ENCODE measurements at regions not wholly inside any gene's neighbourhood (a gene's known extent, or its start where the extent isn't known, plus 50 kb on each side); places are given as distances from the start of the nearest gene placed in this dataset.

DNA sequence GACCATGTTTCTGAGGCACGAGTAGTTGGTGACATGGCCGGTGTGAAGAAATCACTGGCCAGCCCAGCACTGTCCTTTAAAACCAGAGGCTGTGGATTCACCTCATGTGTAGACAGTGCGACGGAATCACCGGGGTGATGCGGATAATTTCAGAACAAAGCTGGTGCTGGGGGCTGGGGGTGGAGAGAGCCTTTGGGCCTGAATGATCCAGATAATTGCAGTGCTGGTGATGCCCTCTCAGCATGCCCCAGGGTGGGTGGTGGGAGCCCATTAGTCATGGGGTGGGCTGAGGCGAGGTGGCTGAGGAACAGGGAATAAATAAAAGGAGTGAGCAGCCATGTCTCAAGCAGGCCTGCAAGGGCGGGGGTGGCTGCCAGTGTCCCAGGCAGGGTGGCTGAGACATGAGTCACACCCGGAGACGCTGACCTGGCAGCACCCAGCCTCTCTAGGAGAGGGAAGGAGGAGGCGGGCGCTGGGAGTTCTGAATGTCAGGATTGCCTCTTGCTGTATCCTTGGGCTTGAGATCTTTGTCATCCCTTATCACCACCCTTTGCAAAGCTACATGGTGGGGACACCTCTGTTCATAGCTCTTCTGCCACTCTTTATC lies 61.1 kb upstream of the KCNK12 start:
- TF ChIP-seq EZH2phosphoT487 (IDR thresholded peaks at IDR 0.05; ENCODE audit: borderline replicate concordance, low read length): no peak
- TF ChIP-seq, protein P1, sequence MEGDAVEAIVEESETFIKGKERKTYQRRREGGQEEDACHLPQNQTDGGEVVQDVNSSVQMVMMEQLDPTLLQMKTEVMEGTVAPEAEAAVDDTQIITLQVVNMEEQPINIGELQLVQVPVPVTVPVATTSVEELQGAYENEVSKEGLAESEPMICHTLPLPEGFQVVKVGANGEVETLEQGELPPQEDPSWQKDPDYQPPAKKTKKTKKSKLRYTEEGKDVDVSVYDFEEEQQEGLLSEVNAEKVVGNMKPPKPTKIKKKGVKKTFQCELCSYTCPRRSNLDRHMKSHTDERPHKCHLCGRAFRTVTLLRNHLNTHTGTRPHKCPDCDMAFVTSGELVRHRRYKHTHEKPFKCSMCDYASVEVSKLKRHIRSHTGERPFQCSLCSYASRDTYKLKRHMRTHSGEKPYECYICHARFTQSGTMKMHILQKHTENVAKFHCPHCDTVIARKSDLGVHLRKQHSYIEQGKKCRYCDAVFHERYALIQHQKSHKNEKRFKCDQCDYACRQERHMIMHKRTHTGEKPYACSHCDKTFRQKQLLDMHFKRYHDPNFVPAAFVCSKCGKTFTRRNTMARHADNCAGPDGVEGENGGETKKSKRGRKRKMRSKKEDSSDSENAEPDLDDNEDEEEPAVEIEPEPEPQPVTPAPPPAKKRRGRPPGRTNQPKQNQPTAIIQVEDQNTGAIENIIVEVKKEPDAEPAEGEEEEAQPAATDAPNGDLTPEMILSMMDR (IDR thresholded peaks at IDR 0.05; ENCODE audit: low read depth, low read length, poor library complexity, severe bottlenecking): no peak
